Left forelimb (tissue), 1 donor: ENCODE measurements at regions not wholly inside any gene's neighbourhood (a gene's known extent, or its start where the extent isn't known, plus 50 kb on each side); places are given as distances from the start of the nearest gene placed in this dataset.
"Not testable (repeated sequence)": the region's sequence is repeated elsewhere in the genome, so short reads cannot be mapped to it uniquely, and the experiment has no call there.

Source experiments
- DNase-seq: peaks from one replicate; pipeline ENCODE4 v3.0.0-alpha.2; 2018; ENCODE audit warnings: low spot score

GRCh38 chr12:14032191-14032590, 50.8 kb upstream of the GRIN2B start:
- DNase-seq = not testable (repeated sequence)

GRCh38 chr12:14043776-14044175, 62.4 kb upstream of the GRIN2B start:
- DNase-seq = no peak

GRCh38 chr12:14048941-14049545, 67.6 kb upstream of the GRIN2B start:
- no peak for DNase-seq

- DNase-seq = no peak
These were observed 76.5 kb upstream of the GRIN2B start for GRCh38 chr12:14057895-14058294.

DNA sequence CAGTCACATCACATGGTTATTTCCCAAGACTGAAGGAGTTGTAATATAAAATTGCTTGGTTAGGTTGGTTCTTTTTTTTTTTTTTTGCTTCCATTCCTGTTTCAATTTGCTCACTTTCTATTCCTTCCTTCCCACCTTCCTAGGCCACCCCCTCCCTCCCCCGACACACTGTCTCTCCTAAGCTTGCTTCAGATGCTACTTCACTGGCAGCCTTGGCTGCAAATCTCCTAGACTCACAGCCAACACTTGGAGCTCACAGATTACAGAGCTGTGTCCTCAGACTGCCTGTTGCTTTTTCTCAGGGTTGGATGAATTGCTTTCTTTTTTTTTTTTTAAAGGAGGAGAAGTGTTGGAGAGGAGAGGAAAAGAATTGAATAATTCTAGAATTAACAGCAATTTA, 77.3 kb upstream of the GRIN2B start:
- DNase-seq = no peak

DNA sequence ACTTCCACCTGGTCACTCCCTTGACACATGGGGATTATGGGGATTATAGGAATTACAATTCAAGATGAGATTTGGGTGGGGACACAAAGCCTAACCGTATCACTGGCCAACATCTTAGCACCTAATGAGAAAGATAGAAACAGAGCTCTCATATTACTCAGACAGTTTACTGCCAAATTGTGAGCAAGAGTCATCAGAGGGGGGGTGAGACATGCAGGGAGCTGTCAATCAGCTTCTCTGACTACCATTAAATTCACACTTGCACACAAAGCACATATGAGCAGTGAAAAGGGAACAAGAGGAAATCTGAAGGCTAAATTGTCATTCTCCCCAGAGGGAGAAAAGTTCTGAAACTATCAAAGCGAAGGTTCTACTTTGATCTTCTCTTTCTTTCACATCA, 78.1 kb upstream of the GRIN2B start:
- no peak for DNase-seq

- DNase-seq = no peak
These were observed 84.2 kb upstream of the GRIN2B start for GRCh38 chr12:14065616-14066015.

DNA sequence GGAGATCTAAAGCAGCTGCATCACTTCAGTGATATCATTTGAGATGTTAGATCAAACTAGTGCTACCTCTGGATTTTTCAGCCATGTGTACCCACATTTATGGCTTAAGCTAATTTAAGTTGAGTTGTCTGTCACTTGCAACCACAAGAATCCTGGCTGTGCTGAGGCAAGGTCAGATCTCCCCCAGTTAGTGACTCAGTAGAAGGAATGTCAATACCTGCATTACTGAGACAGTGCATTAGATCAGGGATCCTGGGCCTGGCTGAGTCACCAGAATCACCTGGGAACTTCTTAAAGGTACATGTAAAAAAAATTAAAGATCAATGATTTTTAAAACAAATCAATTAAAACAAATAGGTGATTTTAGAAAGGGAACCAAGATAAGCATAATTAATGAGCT, 84.6 kb upstream of the GRIN2B start:
- no peak for DNase-seq

DNA sequence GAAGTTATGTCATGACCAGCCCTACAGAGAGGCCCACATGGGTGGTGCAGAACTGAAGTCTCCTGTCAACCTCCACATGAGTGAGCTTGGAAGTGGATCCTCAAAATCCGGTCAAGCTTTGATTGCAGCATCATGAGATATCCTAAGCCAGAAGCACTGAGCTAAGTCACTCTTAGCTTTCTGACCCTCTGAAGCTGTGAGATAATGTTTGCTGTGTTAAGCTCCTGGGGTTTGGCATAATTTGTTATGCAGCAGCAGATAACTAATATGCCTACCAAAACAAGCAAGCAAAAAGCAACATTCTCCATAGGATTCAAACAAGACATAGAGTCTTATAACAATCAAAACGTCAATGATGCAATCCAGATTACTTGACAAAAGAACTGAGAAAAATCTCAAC, 87.6 kb upstream of the GRIN2B start:
- no peak for DNase-seq

- no peak for DNase-seq
These were observed 90.4 kb upstream of the GRIN2B start for GRCh38 chr12:14071833-14072232.

DNA sequence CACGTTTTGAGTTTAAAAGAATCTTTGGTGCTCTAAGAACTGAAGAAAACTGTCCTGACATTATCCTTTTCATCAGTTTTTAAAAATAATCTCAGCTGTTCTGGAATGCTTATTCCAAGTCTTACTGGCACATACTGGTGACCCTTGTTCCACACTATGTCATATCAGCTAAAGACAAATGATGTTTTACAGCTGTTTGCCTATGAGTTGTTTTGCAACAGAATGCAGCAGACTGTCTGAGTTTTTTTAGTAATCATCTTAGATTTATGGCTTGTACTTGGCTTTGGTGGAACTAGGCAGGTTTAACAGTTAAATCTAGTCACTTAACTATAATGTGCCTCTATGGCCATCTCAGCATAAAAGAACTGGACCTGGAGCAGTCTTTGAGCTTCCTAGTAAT, 91.6 kb upstream of the GRIN2B start:
- no peak for DNase-seq

- DNase-seq = no peak
These were observed 94.5 kb upstream of the GRIN2B start for GRCh38 chr12:14075797-14076393.

GRCh38 chr12:14076538-14076937, 95.1 kb upstream of the GRIN2B start:
- no peak for DNase-seq

DNA sequence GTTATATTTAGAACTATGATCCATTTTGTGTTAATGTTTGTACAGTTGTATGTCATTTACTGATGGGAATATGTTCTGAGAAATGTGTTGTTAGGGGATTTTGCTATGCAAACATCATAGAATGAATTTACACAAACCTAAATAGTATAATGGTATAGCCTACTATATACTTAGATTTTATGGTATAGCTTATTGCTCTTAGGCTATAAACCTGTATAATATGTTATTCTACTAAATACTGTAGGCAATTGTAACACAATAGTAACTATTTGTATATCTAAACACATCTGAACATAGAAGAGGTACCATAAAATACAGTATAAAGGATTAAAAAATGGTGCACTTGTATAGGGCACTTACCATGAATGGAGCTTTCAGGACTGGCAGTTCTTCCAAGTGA, 105.4 kb upstream of the GRIN2B start:
- no peak for DNase-seq

GRCh38 chr12:14099994-14100393, 118.6 kb upstream of the GRIN2B start:
- DNase-seq = no peak

DNA sequence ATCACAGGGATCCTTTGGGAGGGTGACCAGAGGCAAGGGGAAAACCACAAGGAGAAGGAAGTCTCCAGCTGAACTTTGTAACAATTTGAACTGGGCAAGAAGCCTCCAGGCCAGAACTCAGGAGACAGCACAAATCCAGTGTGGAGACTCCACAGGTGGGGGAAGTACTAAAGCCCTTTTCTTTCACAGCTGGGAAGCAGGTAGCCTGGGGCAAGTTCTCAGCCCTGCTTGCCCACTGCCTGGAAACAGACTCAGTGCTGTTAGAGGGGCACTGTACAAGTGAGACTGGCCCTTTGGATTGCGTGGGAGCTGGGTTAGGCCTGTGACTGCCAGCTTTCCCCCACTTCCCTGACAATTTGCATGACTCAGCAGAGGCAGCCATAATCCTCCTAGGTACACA, 120.2 kb upstream of the GRIN2B start:
- not testable (repeated sequence) for DNase-seq

- DNase-seq = no peak
These were observed 129.9 kb upstream of the GRIN2B start for GRCh38 chr12:14111230-14111865.

- DNase-seq = no peak
These were observed 131.6 kb upstream of the GRIN2B start for GRCh38 chr12:14113031-14113430.

- DNase-seq = no peak
These were observed 145.3 kb upstream of the GRIN2B start for GRCh38 chr12:14126692-14127091.

DNA sequence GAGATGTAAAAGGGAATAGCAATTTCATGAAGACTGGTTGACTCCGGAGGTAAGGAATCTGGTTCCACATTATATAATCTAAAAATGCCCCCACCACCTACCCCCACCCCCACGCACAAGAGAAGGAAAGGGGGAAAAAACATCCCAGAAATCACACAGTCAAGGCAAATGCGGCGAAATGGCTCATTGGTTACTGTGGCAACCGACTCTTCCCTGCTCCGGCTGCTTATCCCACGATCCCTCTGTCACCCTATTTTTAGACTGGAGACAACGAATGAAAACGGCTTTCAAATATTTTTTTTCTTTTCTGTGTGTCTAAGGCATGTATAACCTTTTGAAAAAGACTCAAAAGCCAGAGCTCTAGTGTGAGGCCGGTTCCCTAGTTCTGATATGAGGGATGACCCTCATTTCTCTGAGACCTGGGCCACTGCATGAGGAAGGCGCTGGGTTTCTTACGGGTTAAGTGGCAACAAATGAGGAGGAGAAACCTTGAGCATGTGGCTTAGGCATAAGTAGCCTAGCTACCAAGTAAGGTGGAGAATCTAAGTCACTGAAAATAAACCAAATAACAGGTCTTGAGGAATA, 148.3 kb upstream of the GRIN2B start:
- no peak for DNase-seq

DNA sequence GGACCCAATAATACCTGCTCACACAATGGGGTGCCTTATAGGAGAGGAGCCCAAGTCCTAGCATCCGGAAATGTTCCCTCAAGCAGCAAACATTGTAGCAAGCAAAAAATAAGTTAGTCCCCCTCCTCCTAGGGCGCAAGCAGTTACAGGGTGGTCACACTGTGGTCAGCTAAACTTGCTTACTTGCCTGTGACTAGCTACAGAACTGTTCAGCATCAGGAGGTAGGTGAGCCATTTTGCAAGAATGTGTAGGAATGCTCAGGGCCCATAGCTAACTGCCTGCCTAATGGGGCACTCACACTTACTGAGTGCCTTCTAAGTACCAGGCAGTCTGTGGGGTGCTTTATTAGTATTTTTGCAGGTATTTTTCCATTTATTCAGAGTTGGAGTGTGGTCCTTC, 154.6 kb upstream of the GRIN2B start:
- DNase-seq = no peak

DNA sequence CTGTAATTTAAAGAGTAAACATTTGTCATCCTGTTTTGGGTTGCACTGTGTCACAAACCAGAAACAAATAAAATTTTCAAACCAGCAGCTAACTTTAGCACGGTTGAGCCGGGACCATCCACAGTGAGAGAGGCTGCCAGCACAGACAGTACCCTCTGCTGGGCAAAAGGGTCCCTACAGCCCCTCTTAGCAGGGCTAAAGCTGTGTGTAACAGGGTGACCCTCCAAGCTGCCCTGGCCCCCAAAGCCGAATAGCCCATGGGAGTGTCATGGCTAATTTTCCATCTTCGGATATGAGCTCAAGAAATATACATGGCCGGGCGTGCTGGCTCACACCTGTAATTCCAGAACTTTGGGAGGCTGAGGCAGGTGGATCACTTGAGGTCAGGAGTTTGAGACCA, 157.1 kb upstream of the GRIN2B start:
- no peak for DNase-seq

DNA sequence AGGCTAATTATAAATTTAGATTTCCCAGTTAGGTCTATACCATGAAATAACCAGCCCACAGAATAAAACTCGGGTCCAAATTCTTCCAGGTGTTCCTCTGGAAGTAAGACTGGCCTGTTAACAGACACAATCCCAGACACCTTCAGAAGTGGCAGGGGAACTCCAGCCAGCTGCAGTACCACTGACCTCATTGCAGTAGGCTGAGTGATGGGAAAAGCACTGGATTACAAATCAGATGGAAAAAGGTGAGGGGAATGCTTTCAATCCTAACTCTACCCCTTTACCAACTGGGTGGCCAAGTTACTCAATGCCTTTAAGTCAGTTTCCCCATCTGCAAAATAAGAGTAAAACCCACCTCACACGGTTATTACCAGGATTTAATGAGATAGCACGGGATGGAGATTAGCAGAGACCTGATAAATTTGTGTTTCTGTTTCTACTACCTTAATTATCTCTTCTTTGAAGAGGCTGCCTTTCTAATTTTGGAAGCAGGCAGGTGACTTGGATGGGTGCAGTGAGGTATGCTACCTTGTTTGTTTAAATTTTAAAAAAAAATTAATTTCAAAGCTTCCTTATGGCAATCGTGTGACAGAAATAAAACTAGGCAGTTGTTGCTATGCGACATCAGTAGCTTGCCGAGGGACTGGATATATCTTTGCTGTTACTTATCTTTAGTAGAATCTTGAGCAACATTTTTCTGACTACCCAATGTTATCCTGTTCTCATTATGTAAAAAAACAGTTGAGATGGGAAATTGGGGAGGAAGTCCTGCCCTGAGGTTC, 167.3 kb upstream of the GRIN2B start:
- no peak for DNase-seq
